ENCODE measurements at regions not wholly inside any gene's neighbourhood (a gene's known extent, or its start where the extent isn't known, plus 50 kb on each side); places are given as distances from the start of the nearest gene placed in this dataset.

GRCh38 chr12:61213646-61214045 lies 1046.6 kb upstream of the USP15 start:
- TF ChIP-seq CTCF (conservative IDR thresholded peaks at IDR 0.05; ENCODE audit: low read length) (no peak), EZH2phosphoT487 (IDR thresholded peaks at IDR 0.05; ENCODE audit: borderline replicate concordance) (no peak)

Measured in Loucy (cell line).